ENCODE measurements at regions not wholly inside any gene's neighbourhood (a gene's known extent, or its start where the extent isn't known, plus 50 kb on each side); places are given as distances from the start of the nearest gene placed in this dataset.

GRCh38 chr6:119661078-119661477, 311.5 kb upstream of the MAN1A1 start:
- TF ChIP-seq CTCF (IDR thresholded peaks at IDR 0.05) (no peak), POLR2A (IDR thresholded peaks at IDR 0.05) (no peak), EP300 (IDR thresholded peaks at IDR 0.05) (no peak), POLR2AphosphoS5 (IDR thresholded peaks at IDR 0.05) (no peak)
- H3K4me1 ChIP-seq, result no peaks in the 10 kb centered on the region
- no peak overlapping the region for H3K27ac ChIP-seq
- no peaks in the 10 kb centered on the region for H3K27me3 ChIP-seq
- H3K4me3 ChIP-seq, result no peak overlapping the region
- H3K36me3 ChIP-seq, result no peaks in the 10 kb centered on the region
- peaks cover 0 to 4% (median 0%) of the 10 kb centered on the region in 3 donors for H3K9me3 ChIP-seq
- 81 to 92% methylated on average over 4 of the region's 4 CpGs for WGBS, 2 donors (ENCODE audit: low coverage in 1 of 2)
- ATAC-seq, result no peak

DNA sequence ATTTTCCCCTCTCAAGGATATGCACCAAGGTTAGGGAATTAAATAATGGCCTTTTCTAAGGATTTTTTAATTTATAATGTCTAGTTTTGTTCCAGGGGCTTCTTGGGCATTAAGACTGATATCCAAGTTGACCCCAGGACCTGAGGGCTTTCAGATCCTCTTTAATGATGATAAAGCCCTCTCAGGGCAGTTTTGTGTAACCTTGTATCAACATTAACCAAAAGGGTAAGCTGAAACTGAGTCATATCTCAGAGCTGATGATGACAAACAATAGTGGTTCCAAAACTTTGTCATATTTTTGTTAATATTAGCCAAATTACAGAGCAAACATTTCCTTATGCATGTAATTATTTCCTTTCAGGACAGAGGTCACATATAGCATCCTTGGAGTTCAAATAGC, 309.4 kb upstream of the MAN1A1 start:
- H3K27ac ChIP-seq, result no peak overlapping the region
- H3K4me3 ChIP-seq, result no peak overlapping the region
- no peaks in the 10 kb centered on the region for H3K4me1 ChIP-seq
- H3K27me3 ChIP-seq, result no peaks in the 10 kb centered on the region
- H3K9me3 ChIP-seq, result no peaks in the 10 kb centered on the region
- no peaks in the 10 kb centered on the region for H3K36me3 ChIP-seq
- TF ChIP-seq POLR2AphosphoS5 (IDR thresholded peaks at IDR 0.05) (no peak), CTCF (IDR thresholded peaks at IDR 0.05) (no peak), EP300 (IDR thresholded peaks at IDR 0.05) (no peak), POLR2A (IDR thresholded peaks at IDR 0.05) (no peak)
- no peak for ATAC-seq

DNA sequence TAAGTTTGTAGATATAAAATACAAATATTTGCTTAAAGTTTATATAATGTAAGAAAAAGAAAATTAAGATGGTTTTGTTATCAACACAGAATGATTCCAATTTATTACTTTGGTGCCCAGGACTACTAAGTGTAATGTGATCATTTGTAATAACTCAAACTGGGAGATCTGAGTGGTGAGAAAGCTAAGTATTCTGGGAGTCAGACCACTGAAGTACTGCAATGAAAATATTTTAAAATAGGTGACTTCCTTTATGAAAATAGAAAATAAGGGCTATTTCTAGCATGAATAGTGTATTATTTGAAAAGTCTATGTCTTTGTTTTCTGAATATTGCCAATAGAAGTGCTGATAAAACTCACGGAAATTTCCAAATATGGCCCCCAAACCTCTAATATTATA, 305.6 kb upstream of the MAN1A1 start:
- H3K27ac ChIP-seq, result no peak overlapping the region
- H3K27me3 ChIP-seq, result no peaks in the 10 kb centered on the region
- H3K9me3 ChIP-seq, result no peaks in the 10 kb centered on the region
- no peaks in the 10 kb centered on the region for H3K4me1 ChIP-seq
- no peak for ATAC-seq
- H3K36me3 ChIP-seq, result no peaks in the 10 kb centered on the region
- TF ChIP-seq POLR2AphosphoS5 (IDR thresholded peaks at IDR 0.05), result no peak
- no peak for TF ChIP-seq EP300 (IDR thresholded peaks at IDR 0.05)
- TF ChIP-seq POLR2A (IDR thresholded peaks at IDR 0.05), result no peak
- no peak for TF ChIP-seq CTCF (IDR thresholded peaks at IDR 0.05)
- WGBS, 2 donors (ENCODE audit: low coverage in 1 of 2), result 84 to 100% methylated on average over 1 of the region's 1 CpG
- no peak overlapping the region for H3K4me3 ChIP-seq

DNA sequence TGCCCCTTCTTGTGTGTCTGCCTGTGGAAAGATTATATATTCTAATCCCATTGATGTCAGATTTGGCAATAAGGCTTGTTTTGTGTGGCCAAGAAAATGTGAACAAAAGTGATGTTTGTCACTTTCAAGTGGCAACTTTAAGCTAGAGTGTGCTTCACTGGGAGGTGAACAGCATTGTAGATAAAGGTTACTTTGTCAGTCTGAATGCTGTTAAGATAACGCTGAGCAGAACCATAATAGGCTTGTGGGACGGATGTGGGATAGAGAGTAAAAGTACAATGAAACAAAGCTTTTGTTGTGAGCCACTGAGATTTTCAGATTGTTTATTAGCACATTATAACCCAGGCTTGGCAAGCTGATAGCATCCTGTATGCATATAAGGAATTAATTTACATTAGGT, 303.8 kb upstream of the MAN1A1 start:
- TF ChIP-seq EP300 (IDR thresholded peaks at IDR 0.05) (no peak), POLR2AphosphoS5 (IDR thresholded peaks at IDR 0.05) (no peak), POLR2A (IDR thresholded peaks at IDR 0.05) (no peak), CTCF (IDR thresholded peaks at IDR 0.05) (no peak)
- no peaks in the 10 kb centered on the region for H3K27me3 ChIP-seq
- ATAC-seq, result no peak
- 72 to 87% methylated on average over 2 of the region's 2 CpGs for WGBS, 2 donors (ENCODE audit: low coverage in 1 of 2)
- no peak overlapping the region for H3K27ac ChIP-seq
- no peaks in the 10 kb centered on the region for H3K4me1 ChIP-seq
- no peaks in the 10 kb centered on the region for H3K36me3 ChIP-seq
- H3K9me3 ChIP-seq, result no peaks in the 10 kb centered on the region
- H3K4me3 ChIP-seq, result no peak overlapping the region

DNA sequence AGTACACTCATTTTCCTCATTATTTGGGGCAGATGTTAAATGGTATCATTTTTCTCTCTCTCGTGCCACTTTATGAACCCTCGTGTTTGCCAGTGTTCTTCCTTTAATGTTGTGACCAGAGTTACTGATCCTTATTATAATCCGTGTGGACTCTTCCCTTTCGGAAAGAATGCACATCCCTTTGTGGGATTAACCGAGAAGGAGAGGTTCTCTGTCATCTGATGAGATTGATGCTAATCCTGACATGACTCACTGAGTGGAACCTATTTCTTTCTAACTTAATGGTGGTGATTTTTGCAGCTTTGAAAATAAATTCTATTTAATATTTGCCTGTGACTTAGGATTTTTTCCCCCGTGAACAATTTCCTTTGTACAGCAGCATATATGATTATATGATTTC, 300.0 kb upstream of the MAN1A1 start:
- H3K27ac ChIP-seq, result no peak overlapping the region
- ATAC-seq, result no peak
- no peak for TF ChIP-seq EP300 (IDR thresholded peaks at IDR 0.05)
- no peak for TF ChIP-seq POLR2A (IDR thresholded peaks at IDR 0.05)
- no peak for TF ChIP-seq POLR2AphosphoS5 (IDR thresholded peaks at IDR 0.05)
- no peak for TF ChIP-seq CTCF (IDR thresholded peaks at IDR 0.05)
- H3K4me1 ChIP-seq, result no peaks in the 10 kb centered on the region
- no peak overlapping the region for H3K4me3 ChIP-seq
- no peaks in the 10 kb centered on the region for H3K36me3 ChIP-seq
- no peaks in the 10 kb centered on the region for H3K27me3 ChIP-seq
- H3K9me3 ChIP-seq, result no peaks in the 10 kb centered on the region
- WGBS, 2 donors (ENCODE audit: low coverage in 1 of 2), result 88 to 100% methylated on average over 6 of the region's 6 CpGs

All from gastroesophageal sphincter (tissue), 4 donors.